GM06990 (cell line): ENCODE measurements at regions not wholly inside any gene's neighbourhood (a gene's known extent, or its start where the extent isn't known, plus 50 kb on each side); places are given as distances from the start of the nearest gene placed in this dataset.

Experiments
- DNase-seq: peaks from one replicate; pipeline ENCODE4 v3.0.0-alpha.2; 2011; ENCODE audit not compliant: insufficient read length; ENCODE audit errors: extremely low read depth
- H3K27me3 ChIP-seq: replicated peaks from 2 replicates; pipeline ENCODE4 v1.6.0; 2011; ENCODE audit warnings: low read length; ENCODE audit not compliant: control insufficient read depth, insufficient read depth
- H3K36me3 ChIP-seq: 2 replicates; pipeline ENCODE4 v1.5.1; 2011; ENCODE audit warnings: low read length; ENCODE audit not compliant: control insufficient read depth, insufficient read depth
- H3K4me3 ChIP-seq: replicated peaks from 2 replicates; pipeline ENCODE4 v1.5.1; 2011; ENCODE audit warnings: low read depth, mild to moderate bottlenecking, control low read depth, low read length
- CTCF ChIP-seq: IDR thresholded peaks from 2 replicates; pipeline ENCODE4 v1.5.1; 2011; ENCODE audit warnings: low read length, control low read depth, mild to moderate bottlenecking, inconsistent platforms; ENCODE audit not compliant: insufficient read depth, poor library complexity, severe bottlenecking

GRCh38 chr3:28808068-28808467 lies 459.4 kb upstream of the AZI2 start:
- DNase-seq = no peak
- TF ChIP-seq CTCF = no peak
- H3K27me3 ChIP-seq = no peaks in the 10 kb centered on the region
- no peaks in the 10 kb centered on the region for H3K36me3 ChIP-seq
- H3K4me3 ChIP-seq = no peak overlapping the region

- Histone ChIP-seq H3K4me3 (no peak overlapping the region), H3K36me3 (no peaks in the 10 kb centered on the region), H3K27me3 (no peaks in the 10 kb centered on the region)
- DNase-seq = no peak
- TF ChIP-seq CTCF = no peak
Measured at GRCh38 chr3:28816017-28816416, 464.9 kb upstream of the RBMS3 start.

- H3K36me3 ChIP-seq = no peaks in the 10 kb centered on the region
- H3K27me3 ChIP-seq = no peaks in the 10 kb centered on the region
- no peak for TF ChIP-seq CTCF
- H3K4me3 ChIP-seq = no peak overlapping the region
- DNase-seq = no peak
Measured at GRCh38 chr3:28824316-28824715, 456.6 kb upstream of the RBMS3 start.

GRCh38 chr3:28826840-28827239 lies 454.0 kb upstream of the RBMS3 start:
- H3K36me3 ChIP-seq = no peaks in the 10 kb centered on the region
- no peak for TF ChIP-seq CTCF
- no peak for DNase-seq
- H3K27me3 ChIP-seq = no peaks in the 10 kb centered on the region
- H3K4me3 ChIP-seq = no peak overlapping the region

- no peak overlapping the region for H3K4me3 ChIP-seq
- no peaks in the 10 kb centered on the region for H3K36me3 ChIP-seq
- no peak for TF ChIP-seq CTCF
- peaks cover 1% of the 10 kb centered on the region for H3K27me3 ChIP-seq
- no peak for DNase-seq
Measured at GRCh38 chr3:28835249-28835648, 445.6 kb upstream of the RBMS3 start.

GRCh38 chr3:28835751-28836150 lies 445.1 kb upstream of the RBMS3 start:
- DNase-seq = no peak
- H3K4me3 ChIP-seq = no peak overlapping the region
- TF ChIP-seq CTCF = no peak
- peaks cover 1% of the 10 kb centered on the region for H3K27me3 ChIP-seq
- no peaks in the 10 kb centered on the region for H3K36me3 ChIP-seq
